ENCODE measurements at regions not wholly inside any gene's neighbourhood (a gene's known extent, or its start where the extent isn't known, plus 50 kb on each side); places are given as distances from the start of the nearest gene placed in this dataset.

DNA sequence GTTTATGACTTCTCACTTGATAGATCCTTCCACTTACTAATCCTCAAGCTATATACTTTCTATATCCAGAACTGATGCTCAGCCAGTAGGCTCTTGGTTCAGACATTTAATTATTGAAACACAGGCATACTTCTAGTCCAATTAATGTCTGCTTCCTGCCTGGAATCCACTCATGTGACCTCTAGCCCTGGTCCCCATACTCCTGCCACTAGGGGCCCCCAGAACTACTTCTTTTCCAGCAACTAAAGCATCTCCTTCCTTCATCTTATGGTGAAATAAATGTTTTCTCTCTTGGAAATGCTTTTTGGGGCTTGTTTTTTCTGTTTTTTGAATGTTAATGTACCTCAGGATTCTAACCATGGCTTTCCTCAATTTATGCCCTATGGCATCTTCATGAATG lies 527.6 kb downstream of the SATB2 start:
- TF ChIP-seq POLR2A (IDR thresholded peaks at IDR 0.05): no peak
- TF ChIP-seq, protein P1, sequence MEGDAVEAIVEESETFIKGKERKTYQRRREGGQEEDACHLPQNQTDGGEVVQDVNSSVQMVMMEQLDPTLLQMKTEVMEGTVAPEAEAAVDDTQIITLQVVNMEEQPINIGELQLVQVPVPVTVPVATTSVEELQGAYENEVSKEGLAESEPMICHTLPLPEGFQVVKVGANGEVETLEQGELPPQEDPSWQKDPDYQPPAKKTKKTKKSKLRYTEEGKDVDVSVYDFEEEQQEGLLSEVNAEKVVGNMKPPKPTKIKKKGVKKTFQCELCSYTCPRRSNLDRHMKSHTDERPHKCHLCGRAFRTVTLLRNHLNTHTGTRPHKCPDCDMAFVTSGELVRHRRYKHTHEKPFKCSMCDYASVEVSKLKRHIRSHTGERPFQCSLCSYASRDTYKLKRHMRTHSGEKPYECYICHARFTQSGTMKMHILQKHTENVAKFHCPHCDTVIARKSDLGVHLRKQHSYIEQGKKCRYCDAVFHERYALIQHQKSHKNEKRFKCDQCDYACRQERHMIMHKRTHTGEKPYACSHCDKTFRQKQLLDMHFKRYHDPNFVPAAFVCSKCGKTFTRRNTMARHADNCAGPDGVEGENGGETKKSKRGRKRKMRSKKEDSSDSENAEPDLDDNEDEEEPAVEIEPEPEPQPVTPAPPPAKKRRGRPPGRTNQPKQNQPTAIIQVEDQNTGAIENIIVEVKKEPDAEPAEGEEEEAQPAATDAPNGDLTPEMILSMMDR (IDR thresholded peaks at IDR 0.05): no peak
- Histone ChIP-seq H3K4me1 (no peaks in the 10 kb centered on the region), H3K9me3 (no peaks in the 10 kb centered on the region), H3K27ac (no peak overlapping the region), H3K27me3 (no peaks in the 10 kb centered on the region), H3K4me3 (replicated peaks in 1 of 3) (no peak overlapping the region), H3K36me3 (no peaks in the 10 kb centered on the region)
- no peak for DNase-seq
- intact Hi-C loops (cut with DNase I): no loop called here

DNA sequence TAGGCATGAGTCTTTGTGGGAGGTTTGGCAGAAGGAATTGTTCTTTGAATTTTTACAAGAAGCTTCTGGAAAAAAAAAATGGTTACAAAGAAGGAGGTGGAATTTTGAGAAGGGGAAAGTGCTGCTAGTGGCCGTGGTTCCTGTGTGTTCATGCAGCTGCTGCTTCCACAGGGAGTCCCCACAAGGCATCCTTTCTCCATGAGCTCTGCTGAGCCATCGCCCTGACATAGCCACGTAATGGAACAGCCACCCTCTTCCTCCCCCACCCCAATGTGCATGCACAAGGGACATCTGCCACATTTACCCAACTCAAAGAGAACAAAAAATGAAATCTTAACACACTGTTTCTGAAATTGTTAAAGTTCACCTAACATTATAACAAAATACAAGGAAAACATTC lies 529.7 kb downstream of the SATB2 start:
- Histone ChIP-seq H3K4me1 (no peaks in the 10 kb centered on the region), H3K4me3 (replicated peaks in 1 of 3) (no peak overlapping the region), H3K36me3 (no peaks in the 10 kb centered on the region), H3K9me3 (no peaks in the 10 kb centered on the region), H3K27me3 (no peaks in the 10 kb centered on the region), H3K27ac (no peak overlapping the region)
- no peak for TF ChIP-seq POLR2A (IDR thresholded peaks at IDR 0.05)
- TF ChIP-seq, protein P1 (IDR thresholded peaks at IDR 0.05): no peak
- intact Hi-C loops (cut with DNase I): no loop called here
- 49 to 73% methylated on average over 3 of the region's 3 CpGs for WGBS, 2 donors
- DNase-seq: no peak

DNA sequence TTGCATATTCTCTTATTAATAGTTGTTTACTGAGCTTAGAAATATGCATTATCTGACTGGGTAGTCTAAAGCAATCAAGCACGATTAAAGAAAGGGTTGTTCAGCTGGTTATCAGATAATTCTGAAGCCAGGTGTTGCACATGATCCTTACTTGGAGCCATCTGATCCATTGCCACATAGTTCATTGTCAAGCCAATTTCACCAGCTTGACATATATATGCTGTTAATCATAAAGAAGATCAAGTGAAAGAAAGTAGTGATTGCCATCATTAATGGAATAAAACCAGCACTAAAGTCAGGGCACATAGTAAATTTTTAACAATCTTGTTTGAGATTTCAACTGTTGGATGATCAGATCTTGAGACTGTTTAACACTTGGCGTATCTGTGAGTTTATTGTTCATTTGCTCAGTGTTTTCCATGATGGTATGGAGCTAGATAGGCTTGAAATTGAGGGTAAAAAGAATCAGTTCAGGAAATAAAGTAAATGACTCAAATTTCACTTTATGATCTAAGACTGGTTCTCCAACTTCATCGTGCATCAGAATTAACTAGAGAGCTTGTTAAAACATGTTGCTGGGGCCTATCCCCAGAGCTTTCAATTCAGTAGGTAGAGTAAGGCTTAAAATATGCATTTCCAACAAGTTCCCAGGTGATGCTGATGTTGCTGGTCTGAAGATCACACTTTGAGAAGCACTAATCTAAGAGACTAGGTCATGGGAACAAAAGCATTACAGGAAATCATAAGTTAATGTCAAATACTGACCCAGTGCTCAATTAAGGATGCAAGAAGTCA lies 539.6 kb downstream of the SATB2 start:
- WGBS, 2 donors: 86 to 89% methylated on average over 3 of the region's 3 CpGs
- Histone ChIP-seq H3K4me3 (replicated peaks in 1 of 3) (no peak overlapping the region), H3K9me3 (no peaks in the 10 kb centered on the region), H3K27me3 (no peaks in the 10 kb centered on the region), H3K27ac (no peak overlapping the region), H3K36me3 (no peaks in the 10 kb centered on the region), H3K4me1 (no peaks in the 10 kb centered on the region)
- TF ChIP-seq, protein P1 (IDR thresholded peaks at IDR 0.05): no peak
- no peak for TF ChIP-seq POLR2A (IDR thresholded peaks at IDR 0.05)
- DNase-seq: no peak
- intact Hi-C loops (cut with DNase I): no loop called here

DNA sequence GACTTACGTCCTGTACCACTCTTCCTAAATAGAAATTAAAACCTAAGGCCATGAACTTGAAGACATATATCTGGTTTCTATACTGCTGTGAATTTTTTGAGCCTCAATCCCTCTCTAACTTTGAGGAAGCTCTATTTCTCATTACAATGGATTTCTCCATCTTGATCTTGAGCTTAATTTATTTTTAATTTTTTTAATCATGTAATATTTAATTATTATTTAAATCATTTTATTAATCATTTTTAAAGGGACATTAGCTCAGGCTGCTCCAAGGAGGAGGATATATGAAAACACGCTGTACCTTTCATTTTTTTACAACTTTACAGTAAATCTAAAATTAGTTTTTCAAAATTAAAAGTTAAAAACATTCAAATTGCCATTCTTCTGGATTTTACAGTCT lies 540.5 kb downstream of the SATB2 start:
- intact Hi-C loops (cut with DNase I): no loop called here
- Histone ChIP-seq H3K4me3 (replicated peaks in 1 of 3) (no peak overlapping the region), H3K36me3 (no peaks in the 10 kb centered on the region), H3K9me3 (no peaks in the 10 kb centered on the region), H3K27ac (no peak overlapping the region), H3K27me3 (no peaks in the 10 kb centered on the region), H3K4me1 (no peaks in the 10 kb centered on the region)
- 81 to 84% methylated on average over 2 of the region's 2 CpGs for WGBS, 2 donors
- TF ChIP-seq, protein P1 (IDR thresholded peaks at IDR 0.05): no peak
- TF ChIP-seq POLR2A (IDR thresholded peaks at IDR 0.05): no peak
- no peak for DNase-seq

DNA sequence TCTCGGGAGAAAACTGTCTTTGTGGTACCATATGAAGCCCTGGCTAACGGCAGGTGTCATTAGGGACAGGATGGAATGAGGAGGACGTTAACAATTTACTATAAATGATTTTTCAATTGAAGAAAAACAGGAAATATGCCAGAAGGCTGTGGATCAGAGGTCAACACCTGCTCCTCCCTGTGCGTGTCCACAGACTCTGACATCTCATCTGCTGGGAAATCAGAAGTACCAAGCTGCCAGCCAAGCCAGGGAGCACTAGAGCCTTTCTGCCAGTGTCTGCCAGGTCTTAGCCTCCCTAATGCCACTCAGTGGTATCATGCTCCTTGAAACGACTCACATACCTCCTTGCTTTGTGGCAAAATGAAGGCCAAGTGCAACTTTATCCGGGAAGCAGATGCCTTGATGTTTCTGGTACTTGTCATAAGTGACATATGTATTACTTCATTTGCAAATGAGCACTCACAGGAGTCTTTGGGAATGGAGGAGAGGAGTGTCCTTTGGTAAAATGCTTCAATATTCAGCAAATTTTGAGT lies 541.1 kb downstream of the SATB2 start:
- WGBS, 2 donors: 50 to 58% methylated on average over 6 of the region's 6 CpGs
- TF ChIP-seq, protein P1 (IDR thresholded peaks at IDR 0.05): no peak
- no peak for TF ChIP-seq POLR2A (IDR thresholded peaks at IDR 0.05)
- no peaks in the 10 kb centered on the region for H3K27me3 ChIP-seq
- no peaks in the 10 kb centered on the region for H3K4me1 ChIP-seq
- H3K9me3 ChIP-seq: no peaks in the 10 kb centered on the region
- intact Hi-C loops (cut with DNase I): no loop called here
- no peak overlapping the region for H3K4me3 ChIP-seq (replicated peaks in 1 of 3)
- no peaks in the 10 kb centered on the region for H3K36me3 ChIP-seq
- no peak for DNase-seq
- no peak overlapping the region for H3K27ac ChIP-seq

Data from thyroid gland (tissue), 4 donors.